H9 (cell line): ENCODE measurements at regions not wholly inside any gene's neighbourhood (a gene's known extent, or its start where the extent isn't known, plus 50 kb on each side); places are given as distances from the start of the nearest gene placed in this dataset.

Source experiments
- DNase-seq: peaks from one replicate; pipeline ENCODE4 v3.0.0-alpha.2; 2017
- H2AFZ ChIP-seq: one replicate; pipeline ENCODE4 v1.6.1; 2013; ENCODE audit warnings: mild to moderate bottlenecking, low read length, control low read depth, moderate library complexity
- H2AK5ac ChIP-seq: 2 replicates; pipeline ENCODE4 v1.6.1; 2013; ENCODE audit warnings: low read length, control low read depth, mixed read lengths; ENCODE audit not compliant: insufficient read length
- H2BK120ac ChIP-seq: one replicate; pipeline ENCODE4 v1.6.1; 2013; ENCODE audit warnings: low read depth, mild to moderate bottlenecking, low read length, control low read depth, inconsistent platforms; ENCODE audit not compliant: poor library complexity, severe bottlenecking
- H2BK12ac ChIP-seq: 2 replicates; pipeline ENCODE4 v1.6.1; 2013; ENCODE audit warnings: low read length, control low read depth, mixed read lengths, low read depth; ENCODE audit not compliant: insufficient read length
- H2BK15ac ChIP-seq: 2 replicates; pipeline ENCODE4 v1.6.1; 2013; ENCODE audit warnings: low read depth, low read length, control low read depth
- H2BK20ac ChIP-seq: one replicate; pipeline ENCODE4 v1.6.1; 2013; ENCODE audit warnings: low read depth, mild to moderate bottlenecking, low read length, control low read depth, inconsistent platforms; ENCODE audit not compliant: poor library complexity, severe bottlenecking
- H2BK5ac ChIP-seq: 2 replicates; pipeline ENCODE4 v1.6.1; 2013; ENCODE audit warnings: low read length, control low read depth, mixed read lengths; ENCODE audit not compliant: insufficient read length
- H3K14ac ChIP-seq: 2 replicates; pipeline ENCODE4 v1.6.1; 2013; ENCODE audit warnings: low read length, control low read depth; ENCODE audit not compliant: insufficient read depth
- H3K18ac ChIP-seq: 2 replicates; pipeline ENCODE4 v1.6.1; 2013; ENCODE audit warnings: low read depth, mild to moderate bottlenecking, mixed read lengths, low read length, control low read depth; ENCODE audit not compliant: insufficient read length
- H3K23ac ChIP-seq: 2 replicates; pipeline ENCODE4 v1.6.1; 2013; ENCODE audit warnings: low read length, control low read depth, mixed read lengths, low read depth; ENCODE audit not compliant: insufficient read length
- H3K23me2 ChIP-seq: 2 replicates; pipeline ENCODE4 v1.6.1; 2013; ENCODE audit warnings: low read depth, mild to moderate bottlenecking, mixed read lengths, low read length, control low read depth; ENCODE audit not compliant: insufficient read length, poor library complexity, severe bottlenecking
- H3K27ac ChIP-seq: 2 replicates; pipeline ENCODE4 v1.5.1; 2013; ENCODE audit warnings: low read length, control low read depth, mixed read lengths, low read depth; ENCODE audit not compliant: insufficient read length
- H3K27me3 ChIP-seq: 2 replicates; pipeline ENCODE4 v1.6.1; 2013; ENCODE audit warnings: low read length, control low read depth, inconsistent platforms; ENCODE audit not compliant: insufficient read depth
- H3K4ac ChIP-seq: 2 replicates; pipeline ENCODE4 v1.6.1; 2013; ENCODE audit warnings: low read depth, mild to moderate bottlenecking, control low read depth, inconsistent platforms, low read length, moderate library complexity
- H3K4me1 ChIP-seq: 2 replicates; pipeline ENCODE4 v1.6.1; 2013; ENCODE audit warnings: low read length, control low read depth, inconsistent platforms; ENCODE audit not compliant: insufficient read depth
- H3K4me2 ChIP-seq: 2 replicates; pipeline ENCODE4 v1.6.1; 2013; ENCODE audit warnings: low read length, control low read depth, mixed read lengths; ENCODE audit not compliant: insufficient read length, insufficient read depth
- H3K56ac ChIP-seq: 2 replicates; pipeline ENCODE4 v1.6.1; 2013; ENCODE audit warnings: low read depth, mild to moderate bottlenecking, mixed read lengths, low read length, control low read depth; ENCODE audit not compliant: insufficient read length
- H3K79me1 ChIP-seq: 2 replicates; pipeline ENCODE4 v1.6.1; 2013; ENCODE audit warnings: low read depth, mild to moderate bottlenecking, moderate library complexity, low read length, control low read depth, inconsistent platforms; ENCODE audit not compliant: insufficient read depth, poor library complexity, severe bottlenecking
- H3K79me2 ChIP-seq: 2 replicates; pipeline ENCODE4 v1.6.1; 2013; ENCODE audit warnings: low read length, control low read depth, inconsistent platforms; ENCODE audit not compliant: insufficient read depth
- H3K9ac ChIP-seq: 2 replicates; pipeline ENCODE4 v1.6.1; 2013; ENCODE audit warnings: low read length, control low read depth, mixed read lengths; ENCODE audit not compliant: insufficient read length; ENCODE audit errors: extremely low read depth
- H3K9me3 ChIP-seq: one replicate; pipeline ENCODE4 v1.6.1; 2013; ENCODE audit warnings: low read depth, low read length, inconsistent platforms; ENCODE audit not compliant: control insufficient read depth
- H3T11ph ChIP-seq: one replicate; pipeline ENCODE4 v1.6.1; 2013; ENCODE audit warnings: mild to moderate bottlenecking, low read length, control low read depth, inconsistent platforms
- H4K20me1 ChIP-seq: one replicate; pipeline ENCODE4 v1.6.1; 2013; ENCODE audit not compliant: control insufficient read depth, insufficient read length, insufficient read depth
- H4K5ac ChIP-seq: 2 replicates; pipeline ENCODE4 v1.6.1; 2013; ENCODE audit warnings: low read depth, mild to moderate bottlenecking, mixed read lengths, low read length, control low read depth; ENCODE audit not compliant: insufficient read length
- H4K8ac ChIP-seq: replicated peaks from 2 replicates; pipeline ENCODE4 v1.6.1; 2013; ENCODE audit warnings: low read length, control low read depth, mixed read lengths, low read depth; ENCODE audit not compliant: insufficient read length
- H4K91ac ChIP-seq: 2 replicates; pipeline ENCODE4 v1.6.1; 2013; ENCODE audit warnings: low read depth, mild to moderate bottlenecking, moderate library complexity, mixed read lengths, low read length, control low read depth; ENCODE audit not compliant: insufficient read length
- H3K27ac Mint-ChIP-seq, 3 experiments: 2 replicates in 2 of 3; 3 replicates in 1 of 3; pipeline ENCODE4 v1.8.0; 2020 to 2021; ENCODE audit warnings: mixed read lengths in 3 of 3, mild to moderate bottlenecking in 1 of 3, moderate library complexity in 1 of 3
- H3K27me3 Mint-ChIP-seq: 2 replicates; pipeline ENCODE4 v1.8.0; 2021; ENCODE audit warnings: low read depth, mild to moderate bottlenecking, moderate library complexity, mixed read lengths
- H3K36me3 Mint-ChIP-seq, 3 experiments: 2 replicates in 2 of 3; 3 replicates in 1 of 3; pipeline ENCODE4 v1.8.0; 2020 to 2021; ENCODE audit warnings: low read depth in 3 of 3, mixed read lengths in 3 of 3; ENCODE audit not compliant: insufficient read depth in 1 of 3
- H3K4me1 Mint-ChIP-seq, 2 experiments: 2 replicates each; pipeline ENCODE4 v1.8.0; 2020; ENCODE audit warnings: mixed read lengths in 2 of 2
- H3K4me3 Mint-ChIP-seq, 2 experiments: 2 replicates in 1 of 2; 3 replicates in 1 of 2; pipeline ENCODE4 v1.8.0; 2020 to 2021; ENCODE audit warnings: mild to moderate bottlenecking in 2 of 2, mixed read lengths in 2 of 2, moderate library complexity in 1 of 2
- H3K9me3 Mint-ChIP-seq, 2 experiments: 2 replicates in 1 of 2; 3 replicates in 1 of 2; pipeline ENCODE4 v1.8.0; 2020; ENCODE audit warnings: mild to moderate bottlenecking in 2 of 2, mixed read lengths in 2 of 2, moderate library complexity in 1 of 2
- CTCF ChIP-seq: fragments of 200-600 bp; sonication (generic); conservative IDR thresholded peaks from 3 replicates; pipeline ENCODE4 v1.8.0; 2021; ENCODE audit warnings: antibody characterized with exemption, mild to moderate bottlenecking
- WGBS: extraction: QIAGEN DNeasy Blood & Tissue Kit; methylation state at CpG from one replicate; pipeline ENCODE4 v1.1.7; 2013; ENCODE audit warnings: missing lambda C conversion rate, low lambda C conversion rate, mixed read lengths; ENCODE audit not compliant: insufficient read length; ENCODE audit errors: extremely low coverage; 5-methylcytosine and 5-hydroxymethylcytosine counted together

- Histone ChIP-seq H3K9ac (no peak overlapping the region), H3K9me3 (no peaks in the 10 kb centered on the region), H4K5ac (no peak overlapping the region), H4K91ac (no peak overlapping the region), H4K8ac (no peak overlapping the region), H2BK15ac (no peak overlapping the region), H3T11ph (no peak overlapping the region), H2BK5ac (no peak overlapping the region), H3K79me2 (no peaks in the 10 kb centered on the region), H2BK20ac (no peak overlapping the region), H3K27ac (no peak overlapping the region), H3K23ac (no peak overlapping the region), H3K18ac (no peak overlapping the region), H3K14ac (no peak overlapping the region), H3K4me2 (no peak overlapping the region), H3K4me1 (peaks cover 3% of the 10 kb centered on the region; the same call in 1 of the 2 replicates), H4K20me1 (no peaks in the 10 kb centered on the region), H3K79me1 (no peaks in the 10 kb centered on the region), H3K56ac (no peak overlapping the region), H2AFZ (no peak overlapping the region), H3K4ac (no peak overlapping the region), H3K27me3 (no peaks in the 10 kb centered on the region), H2BK120ac (no peak overlapping the region), H3K23me2 (no peaks in the 10 kb centered on the region), H2BK12ac (no peak overlapping the region), H2AK5ac (no peak overlapping the region)
- Mint-ChIP-seq H3K9me3 (no peaks in the 10 kb centered on the region), H3K4me3 (no peak overlapping the region), H3K27me3 (no peaks in the 10 kb centered on the region), H3K4me1 (peaks cover 0 to 2% of the 10 kb centered on the region in 2 experiments; a peak in 1 of 4 replicates), H3K27ac (no peak overlapping the region), H3K36me3 (no peaks in the 10 kb centered on the region)
- TF ChIP-seq CTCF, result no peak
- no peak for DNase-seq
- WGBS, result no CpG with 5 or more reads among the region's 3 CpGs
Observed at GRCh38 chr11:41982276-41982675, 522.8 kb upstream of the LRRC4C start.
